Astrocyte of the cerebellum (primary cell): ENCODE measurements at regions not wholly inside any gene's neighbourhood (a gene's known extent, or its start where the extent isn't known, plus 50 kb on each side); places are given as distances from the start of the nearest gene placed in this dataset.
A peak's percentile ranks its signal among the peaks of the same experiment; 100 is the strongest.

Source experiments
- DNase-seq: peaks from one replicate; pipeline ENCODE4 v3.0.0-alpha.2; 2011; ENCODE audit warnings: low read depth
- H3K4me3 ChIP-seq: 2 replicates; pipeline ENCODE4 v1.5.1; 2011; ENCODE audit warnings: mild to moderate bottlenecking, low read depth, low read length, moderate library complexity
- CTCF ChIP-seq: IDR thresholded peaks from 2 replicates; pipeline ENCODE4 v1.5.1; 2012; ENCODE audit warnings: low read length, low read depth, moderate library complexity, mild to moderate bottlenecking; ENCODE audit errors: missing control alignments
- in situ Hi-C: cut with HindIII; loops from 2 replicates; pipeline ENCODE4 v1.10.0; 2017; ENCODE audit warnings: low sequenced_read_pairs

- no peak overlapping the region for H3K4me3 ChIP-seq
- DNase-seq = no peak
- in situ Hi-C loops = no loop called here
- no peak for TF ChIP-seq CTCF
Measured at GRCh38 chr6:43973357-43973756, 153.9 kb downstream of the MRPL14 start.

- DNase-seq = peak; percentile 87
- TF ChIP-seq CTCF = no peak
- in situ Hi-C loops = no loop called here
- H3K4me3 ChIP-seq = no peak overlapping the region
Measured at GRCh38 chr6:43972913-43973300, 154.3 kb downstream of the MRPL14 start.

GRCh38 chr6:43972179-43972912, 154.9 kb downstream of the MRPL14 start:
- TF ChIP-seq CTCF = no peak
- H3K4me3 ChIP-seq = no peak overlapping the region
- no peak for DNase-seq
- in situ Hi-C loops = no loop called here

- H3K4me3 ChIP-seq = no peak overlapping the region
- in situ Hi-C loops = no loop called here
- TF ChIP-seq CTCF = no peak
- DNase-seq = no peak
Measured at GRCh38 chr6:43971776-43972126, 155.5 kb downstream of the MRPL14 start.

GRCh38 chr6:43970913-43971775, 156.1 kb downstream of the MRPL14 start:
- no peak for DNase-seq
- H3K4me3 ChIP-seq = no peak overlapping the region
- no peak for TF ChIP-seq CTCF
- in situ Hi-C loops = no loop called here

- no peak for TF ChIP-seq CTCF
Measured at GRCh38 chr6:43970068-43970912, 157.0 kb downstream of the MRPL14 start.

More at GRCh38 chr6:43970068-43970912, 157.0 kb downstream of the MRPL14 start:
- in situ Hi-C loops = no loop called here
- no peak for DNase-seq
- H3K4me3 ChIP-seq = no peak overlapping the region
